B cell (primary cell): ENCODE measurements at regions not wholly inside any gene's neighbourhood (a gene's known extent, or its start where the extent isn't known, plus 50 kb on each side); places are given as distances from the start of the nearest gene placed in this dataset.

Source experiments
- CTCF ChIP-seq: fragments of 200-600 bp; IDR thresholded peaks from one replicate; pipeline ENCODE4 v1.8.0; 2022; ENCODE audit warnings: antibody characterized with exemption, mild to moderate bottlenecking
- EZH2 ChIP-seq: IDR thresholded peaks from 2 replicates; pipeline ENCODE4 v1.6.1; 2012; ENCODE audit warnings: borderline replicate concordance, low read depth, mild to moderate bottlenecking, moderate library complexity, low read length; ENCODE audit not compliant: insufficient read depth, poor library complexity, severe bottlenecking

GRCh38 chr2:117101613-117102012 lies 712.9 kb upstream of the DDX18 start:
- no peak for TF ChIP-seq CTCF
- TF ChIP-seq EZH2: no peak
